ENCODE measurements at regions not wholly inside any gene's neighbourhood (a gene's known extent, or its start where the extent isn't known, plus 50 kb on each side); places are given as distances from the start of the nearest gene placed in this dataset.
"Not testable (repeated sequence)": the region's sequence is repeated elsewhere in the genome, so short reads cannot be mapped to it uniquely, and the experiment has no call there.

DNA sequence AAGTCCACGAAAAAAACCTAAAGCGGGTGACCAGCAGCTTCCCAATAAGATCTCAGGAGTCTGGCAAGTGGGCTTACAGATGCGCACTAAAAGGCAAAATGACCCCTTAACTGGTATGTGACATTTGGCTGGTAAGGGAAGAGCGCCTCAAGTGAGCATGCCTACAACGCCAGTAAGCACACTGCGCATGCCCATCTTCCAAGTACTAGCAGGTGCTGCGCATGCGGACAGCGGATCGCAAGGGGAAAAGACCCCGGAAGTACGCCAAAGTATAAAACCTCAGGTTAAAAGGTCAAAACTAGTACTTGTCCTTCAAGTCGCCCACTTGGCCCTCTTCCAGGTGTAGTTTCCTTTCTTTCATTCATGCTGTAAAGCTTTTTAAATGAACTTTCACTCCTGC lies 518.5 kb upstream of the MDGA2 start:
- no peak for DNase-seq

GRCh38 chr14:48149624-48150023 lies 474.2 kb upstream of the MDGA2 start:
- DNase-seq, result not testable (repeated sequence)

- no peak for DNase-seq
Measured at GRCh38 chr14:48140804-48141203, 465.4 kb upstream of the MDGA2 start.

- DNase-seq, result no peak
Measured at GRCh38 chr14:48129472-48129871, 454.1 kb upstream of the MDGA2 start.

DNA sequence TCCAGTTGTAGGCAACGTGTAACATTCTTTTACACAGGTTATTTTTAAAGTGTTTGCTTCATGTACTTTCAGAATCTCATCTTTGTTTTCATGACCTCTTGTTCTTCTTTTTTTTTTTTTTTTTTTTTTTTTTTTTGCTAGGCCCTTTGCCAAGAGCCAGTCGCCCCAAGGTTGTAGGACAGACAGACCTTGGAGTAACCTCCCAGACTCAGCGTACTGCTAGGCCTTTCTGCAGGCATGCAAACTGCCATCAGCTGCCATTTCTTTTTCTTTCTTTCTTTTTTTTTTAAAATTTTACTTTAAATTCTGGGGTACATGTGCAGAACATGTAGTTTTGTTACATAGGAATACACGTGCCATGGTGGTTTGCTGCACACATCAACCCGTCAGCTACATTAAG lies 452.3 kb upstream of the MDGA2 start:
- DNase-seq, result no peak

DNA sequence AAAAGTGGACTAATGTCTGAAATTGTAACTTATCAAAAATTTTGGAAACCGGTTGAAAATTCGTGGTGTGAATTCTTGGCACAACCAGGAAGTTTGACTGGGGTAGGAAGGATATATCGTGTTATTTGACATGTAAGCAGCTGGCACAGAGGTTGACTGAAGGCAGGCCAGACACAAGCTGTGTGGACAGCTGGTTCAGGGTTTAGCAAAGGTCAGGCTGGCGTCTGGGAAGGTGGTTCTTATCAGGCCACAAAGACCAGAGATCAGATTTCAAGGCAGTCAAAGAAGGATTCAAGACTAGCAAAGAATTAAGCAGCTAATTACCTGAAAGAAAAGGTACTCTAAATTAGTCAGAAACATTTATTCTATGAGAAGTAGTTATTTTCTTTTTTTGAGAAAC lies 450.2 kb upstream of the MDGA2 start:
- no peak for DNase-seq

- no peak for DNase-seq
Measured at GRCh38 chr14:48113713-48114112, 438.3 kb upstream of the MDGA2 start.

GRCh38 chr14:48111151-48111550 lies 435.7 kb upstream of the MDGA2 start:
- DNase-seq, result no peak

DNA sequence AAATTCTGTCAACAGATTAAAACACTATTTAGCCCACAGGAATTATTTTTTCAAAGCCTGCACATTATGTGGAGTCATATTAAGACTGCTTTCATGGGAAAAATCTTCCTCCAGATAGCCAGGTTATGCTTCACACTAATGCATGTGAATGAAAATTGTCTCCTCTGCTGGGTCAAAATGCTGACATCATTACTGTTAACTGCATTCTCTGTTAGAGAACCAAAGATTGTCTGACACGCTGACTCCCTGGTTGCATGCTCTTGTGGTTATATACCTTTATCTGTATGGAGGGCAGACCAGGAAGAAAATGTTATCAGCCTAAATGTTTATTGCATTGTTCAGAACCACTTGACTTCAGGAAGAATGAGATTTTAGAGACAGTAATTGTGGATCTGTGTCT lies 432.2 kb upstream of the MDGA2 start:
- DNase-seq, result no peak

DNA sequence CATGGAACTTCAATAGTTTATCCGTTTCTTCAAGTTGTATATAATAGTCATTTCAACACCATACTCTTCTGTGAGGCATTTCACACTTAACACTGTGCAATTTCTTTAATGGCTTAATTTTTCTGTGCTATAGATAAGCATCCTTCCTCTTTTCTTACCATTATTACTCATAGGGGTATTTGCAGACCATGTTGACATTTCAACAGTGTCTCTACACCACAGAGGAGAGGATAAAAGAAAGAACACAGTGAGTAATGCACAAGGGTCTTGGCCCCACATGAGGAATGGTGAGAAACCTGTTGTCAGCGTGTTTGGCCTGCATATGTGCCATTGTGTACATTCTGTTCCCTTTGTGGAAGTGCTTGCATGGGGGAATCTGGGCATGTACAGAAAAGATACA lies 421.5 kb upstream of the MDGA2 start:
- no peak for DNase-seq

DNA sequence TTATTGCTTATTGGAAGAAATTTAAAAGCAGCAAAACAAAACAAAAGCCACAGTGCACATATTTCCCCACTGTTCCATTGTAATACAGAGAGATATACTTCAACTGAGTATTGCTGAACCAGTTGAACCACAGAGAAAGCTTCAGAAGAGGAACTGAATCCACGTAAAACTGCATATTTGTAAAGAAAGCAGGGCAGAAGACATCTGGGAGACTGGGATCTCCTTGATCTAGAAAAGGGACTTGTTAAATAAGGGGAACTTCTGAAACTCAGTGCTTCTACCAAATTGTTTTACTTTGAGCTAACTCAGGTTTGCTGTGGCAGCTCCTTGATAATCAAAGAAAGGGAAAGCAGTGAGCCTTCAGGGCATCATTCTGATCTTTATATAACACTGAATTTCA lies 411.1 kb upstream of the MDGA2 start:
- DNase-seq, result no peak

DNA sequence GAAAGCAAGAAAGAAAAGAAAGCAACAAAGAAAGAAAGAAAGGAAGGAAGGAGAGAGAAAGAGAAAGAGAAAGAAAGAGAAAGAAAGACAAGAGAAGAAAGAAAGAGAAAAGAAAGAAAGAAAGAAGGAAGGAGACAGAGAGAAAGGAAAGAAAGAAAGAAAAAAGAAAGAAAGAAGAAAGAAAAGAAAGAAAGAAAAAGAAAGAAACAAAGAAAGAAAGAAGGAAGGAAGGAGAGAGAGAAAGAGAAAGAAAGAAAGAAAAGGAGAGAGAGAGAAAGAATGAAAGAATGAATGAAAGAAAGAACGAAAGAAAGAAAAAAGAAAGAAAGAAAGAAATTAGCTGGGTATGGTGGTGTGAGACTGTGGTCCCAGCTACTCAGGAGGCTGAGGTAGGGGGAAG lies 400.1 kb upstream of the MDGA2 start:
- DNase-seq, result no peak

DNA sequence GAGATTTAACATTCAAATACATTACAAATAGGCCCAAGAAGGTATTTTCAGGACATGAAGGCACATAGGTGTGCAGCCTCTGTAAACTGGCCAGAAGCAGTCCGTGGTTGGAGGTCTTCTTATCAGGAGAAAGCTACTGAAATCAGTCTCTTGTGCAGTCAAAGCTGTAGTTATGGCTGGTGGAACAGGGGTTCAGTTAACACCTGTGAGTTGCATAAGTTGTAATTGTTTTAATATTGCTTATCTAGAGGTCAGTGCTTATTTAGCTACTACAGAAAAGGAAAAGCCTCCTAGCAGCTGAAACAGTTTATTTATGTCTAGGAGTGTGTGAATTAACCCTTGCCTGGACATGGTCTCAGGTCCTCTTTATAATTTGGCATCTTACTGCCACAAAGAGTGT lies 377.6 kb upstream of the MDGA2 start:
- no peak for DNase-seq

DNA sequence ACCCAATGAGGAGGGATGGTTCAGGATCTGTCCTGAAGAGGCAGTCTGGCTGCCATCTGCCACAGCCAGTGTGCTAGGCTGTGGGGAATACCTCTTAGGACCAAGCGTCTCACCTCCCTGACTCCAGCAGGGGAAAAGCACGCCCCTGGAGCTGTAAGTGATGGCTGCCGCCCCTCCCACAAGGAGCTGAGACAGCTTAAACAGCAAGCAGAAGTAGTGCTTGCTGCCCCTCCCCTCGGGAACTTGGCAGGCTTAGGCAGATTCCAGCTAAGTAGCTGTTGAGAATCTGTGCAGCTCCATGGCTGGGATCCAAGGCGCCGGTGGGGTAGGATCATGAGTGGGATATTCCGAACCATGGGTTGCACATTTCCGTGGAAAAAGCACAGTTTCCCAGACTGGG lies 360.4 kb upstream of the MDGA2 start:
- no peak for DNase-seq

DNA sequence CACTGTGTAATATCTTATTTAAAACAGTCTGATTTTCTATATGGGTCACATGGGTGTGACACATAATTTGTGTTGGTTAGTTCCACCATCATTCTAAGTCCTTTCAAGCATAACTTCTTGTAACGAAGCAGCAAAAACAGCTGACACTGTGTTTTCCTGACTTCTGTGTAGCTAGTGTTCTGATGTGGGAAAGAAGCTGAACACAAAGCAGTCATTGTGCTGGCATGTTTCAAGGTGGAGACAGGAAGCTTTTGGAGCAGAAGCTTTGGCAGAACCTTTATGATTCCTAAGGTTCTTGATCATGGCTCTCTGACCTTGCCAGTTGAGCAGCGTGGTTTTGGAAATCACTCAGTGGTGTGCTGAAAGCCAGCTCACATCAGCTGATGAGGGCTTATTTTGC lies 351.7 kb upstream of the MDGA2 start:
- no peak for DNase-seq

GRCh38 chr14:48023881-48024280 lies 348.5 kb upstream of the MDGA2 start:
- no peak for DNase-seq

- DNase-seq, result not testable (repeated sequence)
Measured at GRCh38 chr14:48011484-48011883, 336.1 kb upstream of the MDGA2 start.

- no peak for DNase-seq
Measured at GRCh38 chr14:48008646-48009045, 333.2 kb upstream of the MDGA2 start.

GRCh38 chr14:48005986-48006385 lies 330.6 kb upstream of the MDGA2 start:
- no peak for DNase-seq

DNA sequence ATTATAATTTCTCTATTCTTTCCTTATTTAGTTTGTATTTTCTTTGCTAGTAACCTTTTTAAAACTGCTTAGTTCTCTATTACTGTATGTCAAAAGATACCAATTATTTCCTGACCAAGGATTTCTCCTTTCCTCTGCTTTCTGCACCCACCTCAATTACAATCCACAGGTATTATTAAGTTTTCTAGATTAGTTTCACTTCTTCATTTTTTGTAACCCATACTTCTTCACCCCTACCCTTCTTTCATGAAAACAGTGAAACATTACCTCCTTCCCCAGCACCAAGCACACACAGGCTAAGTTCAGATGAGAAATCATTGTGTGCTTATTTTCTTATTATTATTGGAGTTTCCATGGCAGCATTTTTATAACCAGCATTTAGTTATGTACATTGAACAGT lies 318.5 kb upstream of the MDGA2 start:
- DNase-seq, result no peak

- DNase-seq, result no peak
Measured at GRCh38 chr14:47988175-47988574, 312.8 kb upstream of the MDGA2 start.

DNA sequence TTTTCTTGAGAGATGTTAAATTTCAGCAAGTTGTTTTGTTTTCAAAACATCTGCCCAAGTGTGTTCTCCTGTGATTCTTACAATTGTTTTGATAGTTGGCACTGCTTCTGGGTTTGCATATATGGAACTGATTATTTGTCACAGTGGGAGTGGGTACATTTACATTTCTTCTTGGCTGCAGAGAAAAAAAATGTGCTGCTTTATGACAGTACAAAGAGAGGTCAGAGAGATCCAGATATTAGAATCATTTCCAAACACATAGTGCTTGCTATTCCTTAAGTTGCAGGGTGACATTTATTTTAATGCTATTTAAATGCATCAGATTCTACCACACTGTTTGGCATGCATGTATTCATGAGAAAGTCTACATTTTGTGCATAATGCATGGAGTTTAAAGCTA lies 303.5 kb upstream of the MDGA2 start:
- no peak for DNase-seq

GRCh38 chr14:47976139-47976538 lies 300.7 kb upstream of the MDGA2 start:
- DNase-seq, result no peak

GRCh38 chr14:47966076-47966810 lies 290.8 kb upstream of the MDGA2 start:
- no peak for DNase-seq

DNA sequence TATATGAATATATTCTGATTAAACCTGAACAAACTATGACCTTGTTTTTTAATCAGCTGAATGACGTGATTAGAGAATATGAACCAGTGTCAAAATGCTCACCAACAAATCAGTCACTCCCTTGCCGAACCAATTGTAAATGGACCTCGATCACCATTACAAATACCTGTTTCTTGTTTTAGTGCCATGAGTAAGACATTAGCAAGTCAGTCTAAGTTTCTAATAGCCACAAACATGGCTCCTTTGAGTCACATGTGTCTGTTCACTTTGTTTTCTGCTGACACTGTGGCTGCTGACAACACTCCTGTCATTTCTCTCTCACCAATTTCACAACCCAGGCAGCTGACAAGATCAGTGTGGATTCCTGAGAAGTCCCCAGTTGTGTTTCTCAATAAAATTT lies 286.2 kb upstream of the MDGA2 start:
- no peak for DNase-seq

- DNase-seq, result no peak
Measured at GRCh38 chr14:47959740-47960139, 284.3 kb upstream of the MDGA2 start.

All from NCI-H2171 (cell line).